Memory B cell (primary cell): ENCODE measurements at regions not wholly inside any gene's neighbourhood (a gene's known extent, or its start where the extent isn't known, plus 50 kb on each side); places are given as distances from the start of the nearest gene placed in this dataset.

Experiments
- ATAC-seq: fragments of 150-1000 bp; cut with Tn5 transposase; 2 replicates; pipeline ENCODE4 v1.10.0; 2021; ENCODE audit warnings: low read depth, mild to moderate bottlenecking, moderate library complexity
- DNase-seq, 2 donors: peaks; one replicate each; pipeline ENCODE4 v3.0.0; 2022; ENCODE audit warnings: low spot score in 2 of 2
- H3K27ac Mint-ChIP-seq: one replicate; pipeline ENCODE4 v1.8.0; 2022; ENCODE audit warnings: mild to moderate bottlenecking, moderate library complexity, mixed read lengths
- H3K27me3 Mint-ChIP-seq: one replicate; pipeline ENCODE4 v1.8.0; 2022; ENCODE audit warnings: mixed read lengths
- H3K36me3 Mint-ChIP-seq: one replicate; pipeline ENCODE4 v1.8.0; 2022; ENCODE audit warnings: mild to moderate bottlenecking, mixed read lengths
- H3K4me1 Mint-ChIP-seq: one replicate; pipeline ENCODE4 v1.8.0; 2022; ENCODE audit warnings: mixed read lengths
- H3K4me3 Mint-ChIP-seq: one replicate; pipeline ENCODE4 v1.8.0; 2022; ENCODE audit warnings: mild to moderate bottlenecking, moderate library complexity, mixed read lengths
- H3K9me3 Mint-ChIP-seq: one replicate; pipeline ENCODE4 v1.8.0; 2022; ENCODE audit warnings: mixed read lengths

DNA sequence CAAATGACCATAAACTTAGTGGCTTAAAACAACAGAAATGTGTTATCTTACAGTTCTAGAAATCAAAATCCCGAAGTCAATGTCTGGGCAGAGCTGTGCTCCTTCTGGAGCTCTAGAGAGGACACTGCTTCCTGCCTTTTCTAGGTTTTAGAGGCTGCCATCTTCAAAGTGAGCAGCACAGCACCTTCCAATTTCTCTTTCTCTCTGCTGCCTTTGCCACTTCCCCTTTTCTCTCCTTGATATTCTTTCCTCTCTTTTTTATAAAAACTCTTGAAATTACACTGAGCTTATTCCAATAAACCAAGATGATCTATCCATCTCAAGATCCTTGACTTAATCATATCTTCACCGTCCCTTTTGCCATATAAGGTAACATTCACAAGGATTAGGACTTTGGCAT is 616.9 kb downstream of the PLPP3 start:
- H3K4me1 Mint-ChIP-seq: peaks cover 2% of the 10 kb centered on the region
- H3K27me3 Mint-ChIP-seq: peaks cover 2% of the 10 kb centered on the region

DNA sequence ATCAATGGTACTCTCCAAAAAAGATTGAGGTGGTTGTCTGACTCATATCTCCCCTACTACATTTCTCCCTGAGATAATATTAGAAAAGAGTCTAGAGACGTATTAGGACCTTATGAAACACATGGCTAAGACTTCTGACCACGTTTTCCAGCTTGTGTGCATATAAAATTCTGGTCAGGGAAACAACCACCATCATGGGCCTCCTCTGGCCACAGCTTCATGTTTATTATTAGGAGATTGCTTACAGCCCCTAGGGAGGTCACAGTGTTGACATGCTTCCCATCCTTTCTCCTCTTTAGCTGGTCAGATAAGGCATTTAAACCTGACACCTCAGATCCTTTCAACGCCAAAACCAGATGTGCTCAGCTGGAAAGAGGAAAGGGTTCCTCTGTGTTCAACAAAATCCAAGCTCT is 620.2 kb downstream of the PLPP3 start:
- H3K27ac Mint-ChIP-seq: no peak overlapping the region
- no peaks in the 10 kb centered on the region for H3K9me3 Mint-ChIP-seq
- H3K4me3 Mint-ChIP-seq: no peak overlapping the region
- no peaks in the 10 kb centered on the region for H3K36me3 Mint-ChIP-seq
- no peak for ATAC-seq
- H3K27me3 Mint-ChIP-seq: peaks cover 5% of the 10 kb centered on the region
- H3K4me1 Mint-ChIP-seq: no peaks in the 10 kb centered on the region
- DNase-seq: no peak

More for the DNA sequence above, 616.9 kb downstream of the PLPP3 start:
- H3K27ac Mint-ChIP-seq: no peak overlapping the region
- H3K9me3 Mint-ChIP-seq: no peaks in the 10 kb centered on the region
- H3K4me3 Mint-ChIP-seq: no peak overlapping the region
- ATAC-seq: no peak
- no peaks in the 10 kb centered on the region for H3K36me3 Mint-ChIP-seq
- no peak for DNase-seq

GRCh38 chr1:55958498-55958897 is 620.9 kb downstream of the PLPP3 start:
- no peak overlapping the region for H3K27ac Mint-ChIP-seq
- H3K9me3 Mint-ChIP-seq: no peaks in the 10 kb centered on the region
- no peaks in the 10 kb centered on the region for H3K36me3 Mint-ChIP-seq
- DNase-seq: no peak
- H3K4me1 Mint-ChIP-seq: no peaks in the 10 kb centered on the region
- peaks cover 6% of the 10 kb centered on the region for H3K27me3 Mint-ChIP-seq
- H3K4me3 Mint-ChIP-seq: no peak overlapping the region
- no peak for ATAC-seq

- no peak overlapping the region for H3K4me3 Mint-ChIP-seq
- no peak overlapping the region for H3K27ac Mint-ChIP-seq
- no peaks in the 10 kb centered on the region for H3K4me1 Mint-ChIP-seq
- H3K36me3 Mint-ChIP-seq: no peaks in the 10 kb centered on the region
- ATAC-seq: no peak
- H3K9me3 Mint-ChIP-seq: no peaks in the 10 kb centered on the region
- H3K27me3 Mint-ChIP-seq: peaks cover 6% of the 10 kb centered on the region
- no peak for DNase-seq
These were observed 622.1 kb downstream of the PLPP3 start for GRCh38 chr1:55957276-55957675.

DNA sequence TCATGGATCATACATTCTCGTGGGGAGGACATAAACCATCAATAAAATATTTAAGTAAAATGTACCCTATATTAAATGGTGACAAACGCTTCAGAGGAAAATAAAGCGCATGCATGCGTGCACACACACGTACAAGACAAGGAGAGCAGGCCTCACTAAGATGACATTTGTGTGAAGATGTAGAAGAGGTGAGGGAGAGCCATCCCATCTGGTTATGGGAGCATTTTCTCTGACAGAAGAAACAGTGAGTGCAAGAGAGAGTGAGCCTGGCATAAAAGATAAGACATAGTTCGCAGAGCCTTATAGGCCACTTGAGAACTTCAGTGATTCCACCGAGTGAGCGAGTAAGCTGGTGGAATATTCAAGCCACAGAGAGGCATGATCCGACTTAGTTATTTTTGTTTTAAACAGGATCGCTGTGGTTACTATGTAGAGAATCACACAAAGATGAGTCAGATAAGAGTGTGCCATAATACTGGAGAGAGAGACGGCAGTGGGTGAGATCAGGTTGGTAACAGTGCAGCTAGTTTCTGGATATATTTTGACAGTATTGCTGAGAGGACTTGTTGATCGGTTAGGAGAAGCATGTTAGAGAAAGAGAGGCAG is 624.2 kb downstream of the PLPP3 start:
- Mint-ChIP-seq H3K27me3 (peaks cover 6% of the 10 kb centered on the region), H3K36me3 (no peaks in the 10 kb centered on the region), H3K4me1 (no peaks in the 10 kb centered on the region), H3K9me3 (no peaks in the 10 kb centered on the region), H3K27ac (no peak overlapping the region), H3K4me3 (no peak overlapping the region)
- no peak for DNase-seq
- no peak for ATAC-seq

GRCh38 chr1:55951291-55951690 is 628.1 kb downstream of the PLPP3 start:
- no peak for ATAC-seq
- Mint-ChIP-seq H3K4me3 (no peak overlapping the region), H3K36me3 (no peaks in the 10 kb centered on the region), H3K4me1 (no peaks in the 10 kb centered on the region), H3K27me3 (peaks cover 14% of the 10 kb centered on the region), H3K9me3 (no peaks in the 10 kb centered on the region), H3K27ac (no peak overlapping the region)
- DNase-seq: no peak

DNA sequence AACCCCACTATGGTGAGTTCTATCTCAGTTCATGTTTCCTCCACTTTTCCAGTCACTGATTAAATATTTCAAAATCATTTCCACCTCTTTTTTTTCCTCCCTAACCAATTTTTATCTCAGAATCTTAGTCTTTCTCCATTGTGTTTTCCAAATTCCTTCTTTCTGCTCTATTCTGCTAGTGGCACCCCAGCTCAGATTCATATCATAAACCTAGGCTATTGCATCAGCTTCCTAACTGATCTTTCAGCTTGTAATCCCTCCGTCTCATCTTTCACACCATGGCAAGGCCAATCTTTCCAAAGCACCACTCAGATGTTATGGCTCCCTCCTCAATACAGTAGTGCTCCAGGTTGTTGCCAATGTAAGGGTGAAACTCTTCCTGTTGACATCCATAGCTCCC is 631.9 kb downstream of the PLPP3 start:
- H3K4me1 Mint-ChIP-seq: no peaks in the 10 kb centered on the region
- no peak for DNase-seq
- H3K27ac Mint-ChIP-seq: no peak overlapping the region
- H3K9me3 Mint-ChIP-seq: no peaks in the 10 kb centered on the region
- no peak for ATAC-seq
- H3K36me3 Mint-ChIP-seq: no peaks in the 10 kb centered on the region
- peaks cover 10% of the 10 kb centered on the region for H3K27me3 Mint-ChIP-seq
- H3K4me3 Mint-ChIP-seq: no peak overlapping the region

GRCh38 chr1:55943721-55944435 is 635.5 kb downstream of the PLPP3 start:
- H3K9me3 Mint-ChIP-seq: no peaks in the 10 kb centered on the region
- H3K27ac Mint-ChIP-seq: no peak overlapping the region
- H3K4me3 Mint-ChIP-seq: no peak overlapping the region

DNA sequence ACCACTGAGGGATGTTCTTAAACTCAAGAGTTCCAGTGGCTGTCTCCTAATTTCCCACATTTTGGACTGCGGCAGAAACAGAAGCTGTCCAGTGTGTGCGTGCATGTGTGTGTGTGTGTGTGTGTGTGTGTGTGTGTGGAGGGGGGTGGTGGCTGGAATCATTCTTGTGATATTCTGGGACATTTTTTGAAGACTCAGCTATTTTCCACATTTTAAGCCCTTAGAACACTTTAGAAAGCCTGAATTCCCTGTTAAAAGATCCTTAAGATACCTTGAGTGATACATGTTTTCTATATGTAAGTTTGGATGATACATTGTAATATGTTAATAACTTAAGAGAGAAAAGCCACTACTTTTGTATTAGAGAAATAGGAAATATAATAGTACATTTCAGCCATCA is 636.4 kb downstream of the PLPP3 start:
- DNase-seq (no peak), ATAC-seq (no peak)
- H3K36me3 Mint-ChIP-seq: no peaks in the 10 kb centered on the region
- H3K4me1 Mint-ChIP-seq: no peaks in the 10 kb centered on the region
- H3K4me3 Mint-ChIP-seq: no peak overlapping the region
- H3K27me3 Mint-ChIP-seq: peaks cover 5% of the 10 kb centered on the region
- H3K27ac Mint-ChIP-seq: no peak overlapping the region
- no peaks in the 10 kb centered on the region for H3K9me3 Mint-ChIP-seq

More at GRCh38 chr1:55943721-55944435, 635.5 kb downstream of the PLPP3 start:
- H3K27me3 Mint-ChIP-seq: peaks cover 6% of the 10 kb centered on the region
- ATAC-seq (no peak), DNase-seq (no peak)
- no peaks in the 10 kb centered on the region for H3K4me1 Mint-ChIP-seq
- no peaks in the 10 kb centered on the region for H3K36me3 Mint-ChIP-seq

DNA sequence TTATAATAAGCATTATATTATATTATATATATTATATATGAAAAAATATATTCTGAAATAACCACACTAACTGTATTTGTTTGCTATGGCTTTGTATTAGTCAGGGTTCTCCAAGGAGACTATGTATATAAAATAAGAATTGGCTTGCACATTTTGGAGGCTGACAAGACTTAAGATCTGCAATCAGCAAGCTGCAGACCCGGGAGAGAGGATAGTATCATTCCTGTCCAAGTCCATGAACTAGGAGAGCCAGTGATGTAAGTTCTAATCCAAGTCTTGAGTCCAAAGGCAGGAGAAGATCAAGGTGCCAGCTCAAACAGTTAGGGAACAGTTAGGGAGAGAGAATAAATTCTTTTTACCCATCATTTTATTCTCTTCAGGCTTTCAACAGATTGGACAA is 639.5 kb downstream of the PLPP3 start:
- no peak for DNase-seq
- no peak for ATAC-seq
- Mint-ChIP-seq H3K9me3 (peaks cover 4% of the 10 kb centered on the region), H3K27me3 (no peaks in the 10 kb centered on the region), H3K4me3 (no peak overlapping the region), H3K27ac (no peak overlapping the region), H3K36me3 (peaks cover 1% of the 10 kb centered on the region), H3K4me1 (no peaks in the 10 kb centered on the region)

DNA sequence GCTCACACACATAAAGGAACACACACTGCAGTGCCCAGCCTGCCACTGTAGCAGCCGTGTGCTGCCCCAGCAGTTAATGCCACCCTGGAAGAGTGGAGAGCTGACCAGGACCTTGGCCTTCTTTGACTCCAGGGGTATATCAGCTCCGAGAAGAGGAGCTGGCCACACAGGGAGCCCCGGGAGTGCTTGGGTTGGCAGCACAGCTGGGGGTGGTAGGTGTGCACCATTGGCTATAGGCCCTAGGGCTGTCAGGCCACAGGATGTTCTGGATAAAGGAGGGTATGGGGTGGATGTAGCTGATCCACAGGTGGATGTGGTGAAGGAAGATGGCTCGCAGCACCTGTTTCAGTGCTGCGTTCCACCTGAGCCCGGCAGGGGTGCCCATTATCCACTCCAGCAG is 640.5 kb downstream of the PLPP3 start:
- H3K27ac Mint-ChIP-seq: no peak overlapping the region
- no peaks in the 10 kb centered on the region for H3K4me1 Mint-ChIP-seq
- no peak for DNase-seq
- no peaks in the 10 kb centered on the region for H3K27me3 Mint-ChIP-seq
- H3K4me3 Mint-ChIP-seq: no peak overlapping the region
- ATAC-seq: no peak
- H3K36me3 Mint-ChIP-seq: peaks cover 1% of the 10 kb centered on the region
- H3K9me3 Mint-ChIP-seq: peaks cover 5% of the 10 kb centered on the region

DNA sequence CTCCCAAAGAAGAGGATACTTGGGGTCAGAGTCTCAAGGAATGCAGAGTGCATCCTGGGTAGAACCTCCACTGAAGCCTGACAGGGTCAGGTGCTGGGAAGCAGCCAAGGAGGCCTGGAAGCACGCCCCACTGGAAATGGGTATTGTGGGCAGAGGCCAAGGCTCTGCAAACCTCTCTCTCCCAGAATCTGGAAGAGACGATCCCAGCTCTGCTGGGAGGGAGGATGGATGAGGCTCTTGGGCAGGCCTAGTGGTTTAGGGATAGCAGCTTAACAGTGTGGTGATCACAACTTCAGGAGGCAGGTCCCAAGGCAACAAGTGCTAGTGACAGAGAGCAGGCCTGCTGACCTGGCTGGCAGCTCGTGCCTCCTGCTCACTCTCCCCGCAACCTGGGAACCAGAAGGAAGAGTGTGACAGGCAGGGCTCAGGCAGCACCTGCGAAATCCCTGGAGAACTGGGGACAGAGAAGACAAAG is 641.0 kb downstream of the PLPP3 start:
- H3K27me3 Mint-ChIP-seq: no peaks in the 10 kb centered on the region
- H3K4me1 Mint-ChIP-seq: no peaks in the 10 kb centered on the region
- ATAC-seq (no peak), DNase-seq (no peak)
- H3K9me3 Mint-ChIP-seq: peaks cover 5% of the 10 kb centered on the region
- H3K4me3 Mint-ChIP-seq: no peak overlapping the region
- H3K36me3 Mint-ChIP-seq: peaks cover 1% of the 10 kb centered on the region
- no peak overlapping the region for H3K27ac Mint-ChIP-seq

GRCh38 chr1:55937840-55938375 is 641.5 kb downstream of the PLPP3 start:
- Mint-ChIP-seq H3K27me3 (no peaks in the 10 kb centered on the region), H3K4me3 (no peak overlapping the region), H3K9me3 (peaks cover 5% of the 10 kb centered on the region), H3K4me1 (no peaks in the 10 kb centered on the region), H3K36me3 (peaks cover 1% of the 10 kb centered on the region), H3K27ac (no peak overlapping the region)
- ATAC-seq (no peak), DNase-seq (no peak)

DNA sequence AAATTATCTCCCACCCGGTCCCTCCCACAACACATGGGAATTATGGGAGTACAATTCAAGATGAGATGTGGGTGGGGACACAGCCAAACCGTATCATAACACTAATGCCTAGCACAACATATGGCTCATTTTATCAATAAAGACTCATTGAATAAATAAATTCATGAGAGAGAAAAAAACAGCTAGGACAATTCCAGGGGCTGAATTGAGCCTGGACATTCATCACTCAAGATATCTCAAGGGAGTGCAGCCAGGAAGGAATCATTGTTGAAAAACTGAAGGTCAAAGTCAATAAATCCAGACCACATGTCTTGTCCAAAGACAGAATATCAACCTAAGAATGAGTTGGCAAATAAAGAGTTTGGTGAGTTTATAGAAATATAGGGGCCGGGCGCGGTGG is 644.1 kb downstream of the PLPP3 start:
- Mint-ChIP-seq H3K27me3 (peaks cover 3% of the 10 kb centered on the region), H3K4me3 (no peak overlapping the region), H3K36me3 (peaks cover 1% of the 10 kb centered on the region), H3K9me3 (peaks cover 5% of the 10 kb centered on the region), H3K4me1 (no peaks in the 10 kb centered on the region), H3K27ac (no peak overlapping the region)
- ATAC-seq: no peak
- no peak for DNase-seq

DNA sequence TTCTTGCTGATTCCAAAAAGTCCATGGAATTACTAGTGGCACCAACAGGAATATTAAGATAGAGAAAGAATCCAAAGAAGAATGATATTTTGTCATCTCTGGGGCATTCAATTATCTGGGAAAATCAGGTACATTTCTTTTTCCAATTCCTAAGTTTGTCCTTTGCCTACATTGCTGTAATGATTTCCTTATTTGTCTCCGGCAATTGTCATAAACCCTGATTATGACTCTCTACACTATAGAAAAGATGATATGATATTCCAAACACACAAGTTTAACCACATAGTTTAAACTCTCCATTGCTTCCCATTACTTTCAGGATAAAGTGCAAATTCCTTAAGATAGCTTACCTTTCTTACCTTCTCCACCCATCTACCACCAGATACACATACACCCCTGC is 647.0 kb downstream of the PLPP3 start:
- ATAC-seq (no peak), DNase-seq (no peak)
- Mint-ChIP-seq H3K4me3 (no peak overlapping the region), H3K27ac (no peak overlapping the region), H3K36me3 (peaks cover 1% of the 10 kb centered on the region), H3K27me3 (peaks cover 3% of the 10 kb centered on the region), H3K9me3 (peaks cover 5% of the 10 kb centered on the region), H3K4me1 (no peaks in the 10 kb centered on the region)
